GM12878 (cell line): ENCODE measurements at regions not wholly inside any gene's neighbourhood (a gene's known extent, or its start where the extent isn't known, plus 50 kb on each side); places are given as distances from the start of the nearest gene placed in this dataset.

Experiments used
- ATAC-seq: fragments of 200-7000 bp; cut with Tn5 transposase; 3 replicates; pipeline ENCODE4 v1.9.1; 2020; ENCODE audit warnings: mild to moderate bottlenecking, moderate library complexity
- BruUV-seq: library from RNA; stranded (reverse); fragments of 400-500 nt; replicated peaks from 2 replicates; lab custom pipeline; 2021; lab: Mats Ljungman, UMichigan
- CTCF ChIA-PET: fragments of 300-600 bp; sonication (Branson Sonifier 250); formaldehyde crosslinking; extraction: SDS; loops from one replicate; lab custom pipeline; 2021; ENCODE audit warnings: inconsistent platforms; lab: Yijun Ruan, JAX
- POLR2A ChIA-PET: fragments of 350-600 bp; formaldehyde crosslinking; extraction: SDS; loops from one replicate; lab custom pipeline; 2021; ENCODE audit warnings: inconsistent platforms; lab: Charles Lee
- RAD21 ChIA-PET: fragments of 300-600 bp; sonication (Branson Sonifier 250); formaldehyde crosslinking; loops from one replicate; lab custom pipeline; 2023; ENCODE audit warnings: antibody characterized with exemption; ENCODE audit not compliant: unreplicated experiment; lab: Charles Lee
- SMC1A ChIA-PET: fragments of 300-600 bp; sonication (Branson Sonifier 250); formaldehyde crosslinking; loops from one replicate; lab custom pipeline; 2023; ENCODE audit not compliant: unreplicated experiment, uncharacterized antibody; lab: Charles Lee
- DNase-seq: peaks from one replicate; pipeline ENCODE4 v3.0.0-alpha.2; 2011; ENCODE audit warnings: low read depth, low spot score
- FAIRE-seq: peaks from 3 replicates; lab custom pipeline; 2011; peaks lifted over from hg19 to GRCh38; lab: Jason Lieb, UNC
- H2AFZ ChIP-seq: 2 replicates; pipeline ENCODE4 v1.6.0; 2011; ENCODE audit warnings: low read depth, low read length, control low read depth; ENCODE audit not compliant: control insufficient read depth
- H3K27ac ChIP-seq: 2 replicates; pipeline ENCODE4 v1.5.1; 2011; ENCODE audit warnings: control low read depth; ENCODE audit not compliant: control insufficient read depth, insufficient read depth
- H3K27me3 ChIP-seq, 2 experiments: replicated peaks in 1 of 2; 2 replicates each; pipeline versions ENCODE4 v1.6.0 to v1.6.1; 2011; ENCODE audit warnings: low read length in 1 of 2; ENCODE audit not compliant: control insufficient read depth in 2 of 2, insufficient read depth in 2 of 2
- H3K36me3 ChIP-seq, 2 experiments: 2 replicates each; pipeline ENCODE4 v1.5.1; 2011; ENCODE audit warnings: low read length in 1 of 2; ENCODE audit not compliant: control insufficient read depth in 2 of 2, insufficient read depth in 2 of 2
- H3K4me1 ChIP-seq: 2 replicates; pipeline ENCODE4 v1.6.1; 2011; ENCODE audit warnings: mild to moderate bottlenecking, low read length, moderate library complexity, mixed read lengths; ENCODE audit not compliant: control insufficient read depth, insufficient read depth
- H3K4me2 ChIP-seq: 2 replicates; pipeline ENCODE4 v1.6.0; 2011; ENCODE audit warnings: control low read depth; ENCODE audit not compliant: control insufficient read depth, insufficient read depth
- H3K4me3 ChIP-seq: fragments of 200-600 bp; sonication (generic); 2 replicates; pipeline ENCODE4 v1.5.1; 2016
- H3K79me2 ChIP-seq: 2 replicates; pipeline ENCODE4 v1.6.0; 2011; ENCODE audit warnings: low read length; ENCODE audit not compliant: control insufficient read depth, insufficient read depth
- H3K9ac ChIP-seq: 2 replicates; pipeline ENCODE4 v1.8.0; 2011; ENCODE audit warnings: low read length, control low read depth, mixed read lengths; ENCODE audit not compliant: control insufficient read depth, insufficient read depth
- H3K9me3 ChIP-seq: replicated peaks from 3 replicates; pipeline ENCODE4 v1.5.1; 2011; ENCODE audit warnings: mild to moderate bottlenecking, low read length; ENCODE audit not compliant: control insufficient read depth, insufficient read depth
- H4K20me1 ChIP-seq: 2 replicates; pipeline ENCODE4 v1.6.0; 2011; ENCODE audit not compliant: control insufficient read depth, insufficient read depth
- ASH2L ChIP-seq: fragments of 300-600, 200-600 bp; sonication (generic); IDR thresholded peaks from 2 replicates; pipeline ENCODE4 v1.6.1; 2017; ENCODE audit warnings: low read depth, mild to moderate bottlenecking, borderline replicate concordance
- BCLAF1 ChIP-seq: fragments of 450-650 bp; IDR thresholded peaks from 2 replicates; pipeline ENCODE4 v1.6.1; 2017; ENCODE audit warnings: antibody characterized with exemption, mild to moderate bottlenecking, moderate library complexity
- EGR1 ChIP-seq, 2 experiments: IDR thresholded peaks; 1 replicate in 1 of 2; 2 replicates in 1 of 2; pipeline ENCODE4 v1.6.1; 2011 to 2012; ENCODE audit warnings: low read depth in 2 of 2, low read length in 2 of 2, borderline replicate concordance in 1 of 2, mild to moderate bottlenecking in 1 of 2, moderate library complexity in 1 of 2
- IRF3 ChIP-seq: fragments of 450-650 bp; IDR thresholded peaks from 2 replicates; pipeline ENCODE4 v1.6.1; 2014; ENCODE audit warnings: mild to moderate bottlenecking
- NKRF ChIP-seq: fragments of 450-650 bp; conservative IDR thresholded peaks from 2 replicates; pipeline ENCODE4 v1.6.1; 2017; ENCODE audit warnings: mild to moderate bottlenecking, moderate library complexity
- SIX5 ChIP-seq: IDR thresholded peaks from 2 replicates; pipeline ENCODE4 v1.6.1; 2011; ENCODE audit warnings: mild to moderate bottlenecking, low read depth, low read length, moderate library complexity; ENCODE audit not compliant: severe bottlenecking
- SMAD1 ChIP-seq: fragments of 450-650 bp; IDR thresholded peaks from 2 replicates; pipeline ENCODE4 v1.6.1; 2018; ENCODE audit warnings: mild to moderate bottlenecking, low read depth; ENCODE audit not compliant: partially characterized antibody
- SMARCA5 ChIP-seq: fragments of 450-650 bp; IDR thresholded peaks from 2 replicates; pipeline ENCODE4 v1.6.1; 2017; ENCODE audit warnings: mild to moderate bottlenecking
- SPI1 ChIP-seq: IDR thresholded peaks from 2 replicates; pipeline ENCODE4 v1.6.1; 2011; ENCODE audit warnings: low read depth, mild to moderate bottlenecking, low read length, moderate library complexity, borderline replicate concordance; ENCODE audit not compliant: insufficient read depth
- SREBF2 ChIP-seq: IDR thresholded peaks from 2 replicates; pipeline ENCODE4 v1.6.1; 2012; ENCODE audit warnings: mild to moderate bottlenecking, low read length
- TCF3 ChIP-seq: IDR thresholded peaks from 2 replicates; pipeline ENCODE4 v1.6.1; 2012; ENCODE audit warnings: low read depth, mild to moderate bottlenecking, low read length, borderline replicate concordance; ENCODE audit not compliant: insufficient read depth
- USF2 ChIP-seq: IDR thresholded peaks from 2 replicates; pipeline ENCODE4 v1.6.1; 2011; ENCODE audit warnings: low read depth, low read length, improper control_type of control experiment, borderline replicate concordance
- ZNF622 ChIP-seq: fragments of 450-650 bp; IDR thresholded peaks from 2 replicates; pipeline ENCODE4 v1.6.1; 2017; ENCODE audit warnings: mild to moderate bottlenecking, inconsistent platforms
- WGBS: methylation state at CpG from one replicate; pipeline ENCODE4 v1.1.6; 2016; ENCODE audit warnings: low lambda C conversion rate; ENCODE audit not compliant: insufficient replicate concordance, insufficient coverage; ENCODE audit errors: missing lambda C conversion rate; 5-methylcytosine and 5-hydroxymethylcytosine counted together
- in situ Hi-C: fragments of 300-500 bp; cut with MboI; formaldehyde crosslinking; loops from 9 replicates; pipeline ENCODE4 v1.14.3; 2018; ENCODE audit warnings: mixed read lengths
- intact Hi-C: fragments of 100-400 bp; cut with micrococcal nuclease; formaldehyde crosslinking; loops from one replicate; pipeline ENCODE4 v1.14.2; 2022; ENCODE audit not compliant: unreplicated experiment

- ATAC-seq (no peak), DNase-seq (no peak), FAIRE-seq (no peak)
- no peaks in the 10 kb centered on the region for H3K36me3 ChIP-seq
- TF ChIP-seq SIX5 (no peak), BCLAF1 (no peak), SMARCA5 (no peak), TCF3 (no peak), SPI1 (no peak), USF2 (no peak), EGR1 (IDR thresholded peaks at IDR 0.05; ENCODE audit: borderline replicate concordance in 1 of 2, low read depth in 2 of 2, low read length in 2 of 2) (no peak), SMAD1 (no peak), ASH2L (no peak), IRF3 (no peak), ZNF622 (no peak), NKRF (no peak), SREBF2 (no peak)
- no peak overlapping the region for H2AFZ ChIP-seq
- in situ Hi-C loops = no loop called here
- intact Hi-C loops = no loop called here
- no peaks in the 10 kb centered on the region for H3K9me3 ChIP-seq
- POLR2A ChIA-PET = no interaction called here
- H3K4me2 ChIP-seq = no peak overlapping the region
- H3K4me1 ChIP-seq = no peaks in the 10 kb centered on the region
- BruUV-seq = no TSS peak
- RAD21 ChIA-PET = no interaction called here
- no peak overlapping the region for H3K27ac ChIP-seq
- no peak overlapping the region for H3K9ac ChIP-seq
- no peaks in the 10 kb centered on the region for H3K79me2 ChIP-seq
- no peak overlapping the region for H3K4me3 ChIP-seq
- SMC1A ChIA-PET = no interaction called here
- no peaks in the 10 kb centered on the region for H3K27me3 ChIP-seq
- WGBS = 0% methylated on average over 3 of the region's 3 CpGs
- no peaks in the 10 kb centered on the region for H4K20me1 ChIP-seq
- CTCF ChIA-PET = no interaction called here
These were observed 144.0 kb upstream of the TBX18 start for GRCh38 chr6:84908304-84908904.
